CD4-positive, alpha-beta T cell treated with Interleukin-4 for 4 hours (primary cell): ENCODE measurements at regions not wholly inside any gene's neighbourhood (a gene's known extent, or its start where the extent isn't known, plus 50 kb on each side); places are given as distances from the start of the nearest gene placed in this dataset.

Experiments used
- DNase-seq: peaks from one replicate; pipeline ENCODE4 v3.0.0-alpha.2; 2020

DNA sequence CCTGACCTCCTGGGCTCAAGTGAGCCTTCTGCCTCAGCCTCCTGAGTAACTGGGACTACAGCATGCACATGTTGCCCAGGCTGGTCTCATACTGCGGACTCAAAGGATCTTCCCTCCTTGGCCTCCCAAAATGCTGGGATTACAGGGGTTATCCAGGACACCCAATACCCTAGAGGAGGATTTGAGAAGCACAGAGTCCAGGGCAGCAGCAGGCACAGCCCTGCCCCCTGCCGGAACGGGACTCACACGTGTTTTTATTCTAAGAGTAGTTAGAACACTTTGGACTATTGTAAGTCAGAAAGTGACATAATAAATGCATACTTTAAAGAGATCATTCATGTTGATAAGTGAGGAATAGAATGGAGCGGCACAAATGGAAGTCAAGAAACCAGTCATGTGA lies 80.2 kb downstream of the C6orf118 start:
- no peak for DNase-seq

DNA sequence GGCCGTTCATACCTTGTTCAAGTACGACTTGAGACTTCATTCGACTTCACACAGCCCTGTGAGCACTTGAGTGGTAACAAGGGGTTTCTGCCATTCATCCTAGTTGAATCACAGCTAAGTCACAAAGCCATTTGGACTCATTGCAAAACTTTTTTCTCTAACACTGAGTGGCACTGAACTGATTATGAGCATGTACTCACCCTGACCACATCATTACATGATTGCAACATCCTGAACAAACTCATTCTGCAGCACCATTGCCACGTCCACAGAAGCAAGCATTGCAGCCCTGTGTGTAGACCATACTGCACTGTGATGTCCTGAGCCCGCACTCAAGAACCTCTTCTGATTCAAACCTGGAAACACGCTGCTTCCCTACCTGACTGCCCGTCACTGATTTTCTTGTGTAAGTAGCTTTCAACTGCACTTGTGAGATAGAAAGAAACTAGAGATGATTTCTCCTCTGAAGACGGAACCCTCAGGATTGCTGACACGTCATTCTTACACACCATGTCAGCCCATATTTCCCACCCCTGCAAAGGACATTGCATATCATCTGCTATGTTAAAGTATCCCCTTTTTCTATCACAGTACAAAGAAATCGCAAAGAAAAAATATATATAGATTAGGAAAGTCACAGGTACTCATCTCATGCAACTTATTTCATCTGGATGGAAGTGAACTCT lies 81.6 kb downstream of the C6orf118 start:
- DNase-seq = no peak

DNA sequence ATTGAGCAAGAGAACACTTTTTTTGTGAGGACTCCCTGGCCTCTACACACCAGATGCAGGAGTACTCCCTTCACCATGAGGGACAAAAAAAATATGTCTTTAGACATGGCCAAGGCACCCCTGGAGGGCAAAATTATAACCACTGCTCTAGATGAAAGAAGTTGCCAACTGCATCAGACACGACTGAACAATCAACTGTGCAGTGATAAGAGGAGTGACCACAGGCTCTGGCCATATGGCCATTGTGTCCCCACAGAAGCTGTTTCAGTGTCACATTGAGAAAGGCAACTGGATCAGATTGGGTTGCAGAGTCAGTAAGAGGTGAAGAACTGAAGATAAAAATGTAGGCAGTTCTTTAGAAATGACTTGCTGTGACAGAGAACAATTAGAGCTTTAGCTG lies 85.7 kb downstream of the C6orf118 start:
- no peak for DNase-seq

DNA sequence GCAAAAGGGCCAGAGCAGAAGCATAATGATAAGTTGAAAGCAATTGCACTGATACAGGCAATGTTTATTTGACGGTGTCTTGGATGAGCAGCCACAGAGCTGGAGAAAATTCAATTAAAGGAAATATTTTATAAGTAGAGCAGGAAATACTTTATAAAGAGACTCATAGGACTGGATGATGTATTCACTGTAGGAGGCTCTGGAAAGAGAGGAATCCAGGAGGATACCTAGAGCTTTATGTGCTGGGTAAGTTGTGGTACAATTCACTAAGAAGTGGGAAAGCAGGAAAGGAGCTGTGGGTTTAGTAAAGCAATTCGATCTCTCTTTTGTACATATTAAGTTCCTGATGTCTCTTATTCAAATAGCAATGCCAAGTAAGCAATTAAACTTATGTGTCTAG lies 86.3 kb downstream of the C6orf118 start:
- no peak for DNase-seq

DNA sequence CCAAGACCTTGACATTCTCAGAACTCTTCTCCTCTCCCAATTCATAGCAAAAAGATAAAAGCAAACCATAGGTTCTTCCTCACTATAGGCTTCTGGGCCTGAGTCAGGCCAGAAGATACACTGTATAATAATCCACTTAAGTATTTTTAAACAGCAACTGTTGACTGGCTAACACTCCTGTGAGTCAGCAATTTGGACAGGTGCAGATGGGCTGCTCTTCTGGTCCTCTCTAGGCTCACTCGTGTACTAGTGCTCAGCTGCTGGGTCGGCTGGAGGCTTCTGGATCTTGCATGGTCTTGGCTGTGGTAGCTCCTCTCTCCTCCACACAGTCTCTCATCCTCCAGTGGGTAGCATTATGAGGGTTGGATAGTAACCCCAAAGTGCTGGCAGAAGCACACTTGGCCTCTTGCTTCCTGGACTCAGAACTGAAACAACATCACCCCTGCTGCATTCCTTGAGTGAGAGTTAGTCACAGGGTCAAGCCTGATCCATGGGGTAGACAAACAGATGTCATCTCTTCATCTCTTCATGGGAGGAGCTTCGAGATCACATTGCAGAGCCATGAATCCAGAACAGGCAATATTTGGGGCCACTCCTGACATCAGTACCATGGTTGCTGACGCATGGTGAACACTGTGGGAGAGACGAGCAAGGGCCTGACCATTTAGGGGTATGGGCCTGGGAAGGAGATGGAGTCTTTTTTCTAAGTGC lies 86.9 kb downstream of the C6orf118 start:
- DNase-seq = no peak

DNA sequence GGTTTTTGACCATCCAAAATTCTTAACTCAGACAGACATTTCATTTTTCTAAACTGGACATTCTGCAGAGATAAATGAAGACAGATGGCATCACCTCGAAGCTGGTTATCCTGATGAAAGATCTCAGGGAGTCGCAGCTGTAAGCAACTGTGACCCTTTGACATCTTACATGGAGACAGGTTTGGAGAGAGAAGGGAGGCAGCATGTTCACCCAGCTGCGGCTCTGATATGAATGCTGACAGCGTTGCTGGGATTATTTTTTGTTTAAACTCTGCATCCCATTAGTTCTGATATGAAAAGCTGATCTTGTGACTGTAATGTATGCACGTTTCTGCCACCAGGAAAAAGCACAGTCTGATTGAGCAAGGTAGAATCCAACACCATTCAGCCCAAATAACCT lies 89.4 kb downstream of the C6orf118 start:
- no peak for DNase-seq

DNA sequence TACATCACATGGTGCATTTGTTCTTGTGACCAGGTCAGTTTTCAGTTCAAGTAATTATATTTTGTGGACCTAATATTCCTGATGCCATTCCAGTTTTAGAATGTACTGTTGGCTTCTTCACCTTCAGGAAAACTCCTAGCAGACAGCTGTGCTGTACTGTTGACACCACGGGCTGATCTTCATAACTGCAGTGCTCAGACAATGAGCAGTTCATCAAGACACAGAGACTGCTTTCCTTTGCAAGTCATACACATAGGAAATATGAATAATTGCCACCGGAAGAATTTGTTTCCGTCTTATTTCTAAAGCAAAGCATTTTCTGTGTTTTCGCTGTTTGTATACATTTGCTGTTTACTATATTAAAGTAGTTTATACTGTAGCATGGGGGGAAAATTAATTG lies 89.8 kb downstream of the C6orf118 start:
- no peak for DNase-seq

DNA sequence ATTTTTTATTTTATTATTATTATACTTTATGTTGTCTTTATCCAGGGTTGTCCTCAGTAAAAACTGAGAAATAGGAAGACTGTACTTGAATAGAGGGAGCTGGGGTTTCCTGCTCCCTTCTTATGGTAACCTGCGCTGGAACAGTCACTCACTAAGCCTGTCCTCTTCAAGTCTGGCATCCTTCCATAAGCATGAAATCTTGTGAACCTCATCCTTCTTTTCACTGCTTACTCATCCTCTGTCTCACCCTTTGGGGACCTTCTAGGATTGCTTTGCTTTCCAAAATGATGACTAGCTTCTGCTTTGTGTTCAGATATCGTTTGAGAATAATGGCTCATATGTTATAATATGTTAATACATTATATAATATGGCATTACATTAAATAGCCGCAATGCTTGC lies 90.6 kb downstream of the C6orf118 start:
- DNase-seq = no peak

DNA sequence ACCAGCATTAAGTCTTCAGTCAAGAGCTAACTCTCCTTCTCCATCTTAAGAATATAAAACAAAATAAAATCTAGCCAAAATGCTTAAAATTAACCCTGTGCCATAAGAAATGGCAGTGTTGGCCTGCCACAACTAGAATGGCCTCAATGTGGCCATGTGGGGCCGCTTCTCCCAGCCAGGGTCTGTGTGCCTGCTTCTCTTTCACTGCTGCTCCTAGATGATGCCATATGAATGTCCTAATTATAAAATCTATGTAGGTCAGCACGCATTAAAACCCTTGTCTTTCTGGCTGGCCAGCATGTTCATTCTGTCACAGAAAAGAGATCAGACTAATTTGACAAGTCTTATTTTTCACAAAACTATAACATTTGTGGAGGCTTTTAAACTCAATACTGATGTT lies 102.6 kb downstream of the C6orf118 start:
- no peak for DNase-seq

DNA sequence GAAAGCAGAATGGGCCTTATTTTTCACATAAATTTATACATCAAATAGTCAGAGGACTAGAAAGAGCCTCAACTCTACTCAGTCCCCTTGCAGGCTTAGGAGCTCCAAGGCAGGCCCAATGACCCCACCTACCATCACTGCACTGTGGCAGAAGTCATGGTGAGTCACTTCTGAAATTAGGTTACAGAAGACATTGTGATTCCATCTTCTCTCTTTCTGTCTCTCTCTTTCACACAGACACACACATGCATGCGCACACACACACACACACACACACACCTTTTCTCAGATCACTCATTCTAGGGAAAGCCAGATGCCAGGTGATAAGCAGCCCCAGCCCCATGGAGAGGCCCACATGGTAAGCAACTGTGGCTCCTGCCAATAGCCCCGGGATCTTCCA lies 103.8 kb downstream of the C6orf118 start:
- no peak for DNase-seq

DNA sequence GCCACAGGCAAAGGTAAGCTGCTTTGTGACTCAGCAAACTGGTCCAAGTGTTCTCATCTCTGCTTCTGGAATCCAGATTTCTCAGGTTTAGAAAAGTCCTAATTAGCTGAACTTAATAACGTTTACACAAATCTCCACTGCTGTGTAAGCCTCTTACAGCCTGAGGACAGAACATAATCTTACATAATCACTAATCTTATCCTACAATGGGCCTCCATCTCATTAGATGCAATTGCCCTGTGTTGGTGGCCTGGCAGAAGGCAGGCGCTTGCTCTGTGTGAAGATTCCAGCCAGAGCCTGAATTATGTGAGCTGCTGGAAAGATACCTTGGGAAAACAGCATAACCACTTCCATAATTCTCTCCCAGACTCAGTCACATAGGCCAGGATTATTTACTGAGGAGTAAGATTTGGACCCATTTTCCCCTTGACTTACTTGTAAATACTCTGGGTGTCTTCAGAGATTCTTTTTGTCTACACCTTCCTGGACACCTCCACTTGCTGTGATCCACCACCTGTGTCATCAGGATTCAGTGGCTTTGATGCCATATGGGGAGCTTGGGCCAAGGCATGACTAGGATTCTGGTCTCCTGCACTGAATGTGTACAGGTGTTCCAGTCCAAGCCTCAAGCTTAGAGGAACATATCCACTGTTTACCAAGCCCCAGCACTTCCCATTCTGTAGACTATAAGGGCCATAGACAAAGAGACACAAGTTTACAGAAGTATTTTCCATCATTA lies 104.4 kb downstream of the C6orf118 start:
- DNase-seq = no peak

DNA sequence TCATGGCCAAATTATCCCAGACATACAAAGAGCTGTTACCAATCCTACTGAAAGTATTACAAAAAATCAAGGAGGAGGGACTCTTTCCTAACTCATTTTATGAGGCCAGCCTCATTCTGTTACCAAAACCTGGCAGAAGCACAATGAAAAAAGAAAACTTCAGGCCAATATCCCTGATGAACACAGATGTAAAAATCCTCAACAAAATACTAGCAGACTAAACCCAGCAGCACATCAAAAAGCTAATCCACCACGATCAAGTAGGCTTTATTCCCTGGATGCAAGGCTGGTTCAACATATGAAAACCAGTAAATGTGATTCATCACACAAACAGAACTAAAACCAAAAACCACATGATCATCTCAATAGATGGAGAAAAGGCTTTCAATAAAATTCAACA lies 109.2 kb downstream of the C6orf118 start:
- DNase-seq = no peak

DNA sequence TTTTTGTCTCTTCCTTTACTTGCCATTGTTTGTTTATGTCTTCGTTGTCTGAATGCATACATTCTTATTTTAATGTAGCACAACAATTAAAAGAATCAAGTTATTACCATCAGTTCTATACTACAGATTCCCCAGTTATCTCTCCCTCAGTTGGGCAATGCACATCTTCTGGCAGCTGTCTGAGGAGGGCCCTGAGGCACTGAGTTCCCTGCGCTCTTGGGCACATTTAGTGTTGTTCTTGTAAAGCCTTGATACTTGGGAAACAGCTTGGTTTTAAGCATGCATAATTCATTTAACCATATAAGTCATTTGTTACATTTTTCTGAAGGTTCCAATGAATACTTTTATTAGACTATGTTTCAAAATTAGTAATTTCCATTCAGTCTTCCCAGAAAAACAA lies 117.9 kb downstream of the C6orf118 start:
- DNase-seq = no peak

DNA sequence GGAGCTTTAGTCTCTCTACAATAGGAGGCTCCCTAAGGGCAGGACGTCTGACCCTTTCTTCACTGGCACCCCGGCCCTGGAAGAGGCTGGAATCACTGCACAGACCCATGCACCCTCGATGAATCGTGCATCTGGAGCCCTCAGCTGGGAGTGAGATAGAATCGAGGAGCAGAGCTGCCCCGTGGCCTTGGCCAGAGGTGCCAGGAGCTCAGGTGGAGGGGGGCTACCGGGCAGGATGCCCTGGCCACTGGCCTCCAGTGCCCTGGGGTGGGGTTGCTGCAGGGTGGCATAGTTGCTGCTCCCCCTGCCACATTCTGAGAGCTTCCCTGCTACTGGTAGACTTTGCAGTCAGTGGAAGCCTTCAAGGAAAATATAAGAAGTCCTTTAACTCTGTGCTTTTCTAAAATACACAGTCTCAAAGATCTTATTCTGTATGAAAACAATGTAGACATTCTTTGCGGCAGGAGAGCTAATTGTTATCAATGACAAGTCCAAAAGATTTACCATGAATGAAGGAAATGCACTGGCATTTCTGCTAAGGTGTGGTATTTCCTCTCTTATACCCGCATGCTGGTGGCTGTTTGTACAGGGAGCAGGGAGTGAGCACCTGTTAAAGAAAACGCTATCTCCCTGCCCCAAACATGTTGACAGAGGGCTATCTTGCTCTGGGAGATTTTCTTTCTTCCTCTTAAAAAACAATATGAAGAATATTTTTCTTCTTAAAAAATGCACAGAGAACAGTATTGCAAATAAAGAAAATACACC lies 122.8 kb downstream of the C6orf118 start:
- no peak for DNase-seq

DNA sequence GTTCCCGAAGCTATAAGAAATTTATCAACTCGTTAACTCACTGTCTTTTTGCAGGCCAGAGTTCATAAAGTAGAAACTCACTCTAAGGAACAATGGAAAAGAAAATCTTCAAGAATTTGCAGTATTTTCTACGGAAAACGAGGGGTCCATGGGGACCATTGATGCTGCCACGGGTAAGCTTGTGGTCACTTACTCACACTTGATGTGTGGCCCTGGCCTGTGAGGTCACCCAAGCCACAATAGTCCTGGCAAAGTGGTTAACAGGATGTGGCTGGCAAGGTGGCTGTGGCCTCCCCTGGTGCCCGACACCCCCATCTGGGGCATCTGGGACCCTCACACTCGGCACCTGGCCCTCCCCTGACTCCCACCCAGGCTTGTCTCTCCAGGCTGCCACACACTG lies 123.4 kb downstream of the C6orf118 start:
- DNase-seq = no peak

DNA sequence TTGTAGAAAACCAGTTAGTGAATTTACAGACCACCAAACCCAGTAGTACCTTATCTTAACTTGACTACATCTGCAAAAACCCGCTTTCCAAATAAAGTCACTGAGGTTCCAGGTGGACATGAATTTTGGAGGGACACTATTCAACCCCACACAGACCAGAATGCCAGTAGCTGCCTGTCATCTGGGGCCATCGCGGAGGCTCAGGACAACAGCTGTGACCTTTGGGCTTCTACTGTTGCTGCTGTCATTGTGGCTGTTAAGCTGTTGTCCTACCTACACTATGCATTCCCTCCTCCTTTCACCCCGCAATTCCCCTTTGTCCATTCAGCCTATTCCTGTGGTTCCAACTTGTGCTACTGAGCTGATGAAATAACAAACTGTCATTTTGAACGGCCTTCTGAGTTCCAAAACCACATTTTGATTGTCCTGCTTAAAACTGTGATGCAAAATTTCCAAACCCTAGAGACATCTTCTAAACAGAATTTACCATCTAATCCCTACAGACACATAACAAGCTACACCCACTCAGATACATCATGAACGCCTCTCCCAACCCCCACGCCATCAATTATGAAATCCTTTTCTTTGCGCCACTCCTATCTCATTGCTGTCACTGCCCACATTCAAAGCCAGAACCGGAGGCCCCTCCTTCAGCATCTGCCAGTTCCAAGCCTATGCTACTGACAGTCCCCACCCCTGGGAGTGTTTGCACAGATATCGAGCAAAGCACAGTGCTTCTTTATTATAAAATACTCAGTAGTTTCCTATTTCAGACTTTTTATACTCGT lies 125.0 kb downstream of the C6orf118 start:
- DNase-seq = no peak

DNA sequence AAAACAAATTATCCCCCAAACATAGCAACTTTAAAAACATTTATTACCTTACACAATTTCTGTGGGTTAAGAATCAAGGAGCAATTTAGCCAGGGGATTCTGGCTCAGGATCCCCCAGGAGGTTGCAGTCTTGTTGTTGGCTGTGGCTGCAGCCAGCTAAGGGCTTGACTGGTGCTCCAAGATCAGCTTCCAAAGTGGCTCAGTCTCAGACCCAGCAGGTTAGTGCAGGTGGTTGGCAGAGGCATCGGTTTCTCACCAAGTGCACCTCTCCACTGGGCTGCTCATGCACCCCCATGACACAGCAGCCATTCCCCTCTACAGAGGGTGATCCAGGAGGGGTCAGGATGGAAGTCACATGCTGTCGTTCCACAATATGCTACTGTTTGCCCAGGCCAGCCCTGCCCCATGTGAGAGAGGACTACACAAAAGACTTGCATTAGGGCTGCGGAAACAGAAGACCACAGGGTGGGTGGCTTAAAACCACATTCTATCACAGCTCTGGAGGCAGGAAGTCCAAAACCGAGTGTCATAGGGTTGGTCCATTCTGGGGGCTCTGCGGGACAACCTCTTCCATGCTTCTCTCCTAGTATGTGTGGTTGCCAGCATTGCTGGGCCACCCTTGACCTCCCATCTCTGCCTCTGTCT lies 125.8 kb downstream of the C6orf118 start:
- DNase-seq = no peak

DNA sequence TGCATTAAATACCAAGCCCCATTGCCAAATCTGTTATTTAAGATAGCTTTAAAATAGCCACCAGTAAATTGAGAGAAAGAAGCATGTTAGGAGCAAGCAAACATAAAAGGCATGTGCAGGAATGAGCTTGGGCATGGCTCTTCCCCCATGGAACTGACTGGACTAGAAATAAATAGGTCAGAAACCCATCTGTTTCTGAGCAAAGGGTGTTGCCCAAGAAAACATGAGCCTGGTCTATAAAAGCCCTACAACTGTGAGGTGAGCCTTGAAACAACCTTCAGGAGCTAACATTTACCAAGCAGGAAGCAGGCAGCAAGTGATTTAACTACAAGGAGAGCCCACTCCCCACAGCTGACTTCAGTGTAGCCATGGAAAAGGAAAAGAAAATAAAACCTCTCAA lies 126.3 kb downstream of the C6orf118 start:
- no peak for DNase-seq

DNA sequence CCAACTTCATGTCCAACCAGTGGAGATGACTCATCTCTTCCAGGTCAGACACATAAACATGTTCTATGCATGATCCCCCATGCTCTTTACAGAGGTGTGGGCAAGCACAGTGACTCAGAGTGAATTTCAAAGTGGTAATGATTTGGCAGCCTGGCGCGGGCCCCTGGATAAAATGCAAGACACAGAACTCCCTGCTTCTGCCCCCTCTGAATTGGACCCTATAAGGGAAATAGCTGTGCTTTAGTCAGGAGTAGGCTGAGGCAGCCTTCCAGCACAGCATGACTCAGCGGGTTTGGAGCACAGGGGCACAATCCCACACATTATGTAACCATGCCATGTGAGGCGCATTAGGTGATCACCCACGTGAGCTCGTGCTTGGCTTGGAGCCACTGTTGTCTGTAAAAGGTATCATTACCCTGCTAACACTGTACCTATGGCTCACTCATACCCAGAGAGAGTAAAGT lies 127.4 kb downstream of the C6orf118 start:
- DNase-seq = no peak

DNA sequence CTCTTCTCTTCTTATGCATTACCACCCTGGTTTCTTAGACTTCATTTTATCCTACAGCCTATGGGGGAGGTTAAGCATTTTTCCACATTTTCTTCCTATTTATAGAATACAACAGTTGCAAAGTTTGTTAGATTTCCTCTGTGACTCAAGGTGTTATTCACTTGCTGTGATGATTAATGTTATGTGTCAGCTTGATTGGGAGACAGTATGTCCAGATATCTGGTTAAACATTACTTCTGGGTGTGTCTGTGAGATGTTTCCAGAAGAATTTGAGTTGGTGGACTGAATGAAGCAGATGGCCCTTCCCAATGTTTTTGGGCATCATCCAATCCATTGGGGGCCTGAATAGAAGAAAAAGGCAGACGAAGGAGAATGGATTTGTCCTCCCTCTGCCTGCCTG lies 131.3 kb downstream of the C6orf118 start:
- DNase-seq = no peak

DNA sequence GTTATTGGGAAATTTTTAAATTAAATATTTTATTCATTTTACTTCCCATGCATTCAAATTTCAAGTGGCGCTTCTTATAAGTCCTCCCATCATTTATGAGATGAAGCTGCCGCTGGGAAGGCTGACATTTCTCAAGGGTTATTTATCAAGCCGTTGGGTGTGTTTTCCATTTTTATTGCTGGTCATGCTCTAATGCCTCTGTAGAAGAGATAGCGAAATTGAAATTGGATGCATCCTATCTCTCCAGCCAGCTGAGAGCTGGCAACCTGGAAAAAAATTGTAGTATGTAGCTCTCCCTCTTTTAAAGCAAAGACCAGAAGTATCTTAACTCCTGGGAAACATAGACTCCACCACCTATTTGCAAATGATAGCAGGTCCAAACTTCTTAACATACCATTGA lies 135.9 kb downstream of the C6orf118 start:
- no peak for DNase-seq

DNA sequence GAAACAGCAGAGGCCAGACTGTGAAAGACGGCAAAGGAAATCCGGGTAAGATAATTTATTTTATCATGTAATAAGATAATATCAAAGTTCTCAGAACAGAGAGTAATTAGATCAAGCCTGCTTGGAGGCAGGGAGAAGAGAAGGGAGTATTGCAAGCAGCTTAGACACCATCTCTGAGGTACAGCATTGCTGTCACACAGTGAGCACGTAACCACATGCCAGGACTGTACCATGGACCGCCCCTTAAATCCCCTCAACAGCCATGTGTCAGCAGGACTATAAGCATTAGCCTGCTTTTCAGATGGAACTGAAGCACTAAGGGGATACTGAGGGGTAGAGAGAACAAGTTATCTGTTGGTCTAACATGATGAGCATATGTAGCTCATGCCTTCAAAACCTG lies 141.5 kb downstream of the C6orf118 start:
- no peak for DNase-seq
